ENCODE measurements at regions not wholly inside any gene's neighbourhood (a gene's known extent, or its start where the extent isn't known, plus 50 kb on each side); places are given as distances from the start of the nearest gene placed in this dataset.
"Not testable (repeated sequence)": the region's sequence is repeated elsewhere in the genome, so short reads cannot be mapped to it uniquely, and the experiment has no call there.

DNA sequence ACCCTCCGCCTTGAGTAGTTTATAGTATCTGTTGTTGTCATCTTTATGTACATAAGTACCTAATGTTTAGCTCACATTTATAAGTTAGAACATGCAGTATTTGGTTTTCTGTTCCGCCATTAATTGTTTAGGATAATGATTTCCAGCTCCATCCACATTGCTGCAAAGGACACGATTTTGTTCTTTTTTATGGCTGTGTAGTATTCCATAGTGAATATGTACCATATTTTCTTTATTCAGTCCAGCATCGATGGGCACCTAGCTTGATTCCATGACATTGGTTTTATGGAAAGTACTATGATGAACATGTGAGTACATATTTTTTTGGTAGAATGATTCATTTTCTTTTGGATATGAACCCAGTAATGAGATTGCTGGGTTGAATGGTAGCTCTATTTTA lies 174.4 kb upstream of the SPRY2 start:
- no peak for DNase-seq (ENCODE audit: low read depth, low spot score)

GRCh38 chr13:80513196-80513595 lies 172.3 kb upstream of the SPRY2 start:
- DNase-seq (ENCODE audit: low read depth, low spot score), result no peak

GRCh38 chr13:80510686-80511085 lies 169.8 kb upstream of the SPRY2 start:
- DNase-seq (ENCODE audit: low read depth, low spot score), result no peak

- no peak for DNase-seq (ENCODE audit: low read depth, low spot score)
Observed at GRCh38 chr13:80509264-80509663, 168.3 kb upstream of the SPRY2 start.

DNA sequence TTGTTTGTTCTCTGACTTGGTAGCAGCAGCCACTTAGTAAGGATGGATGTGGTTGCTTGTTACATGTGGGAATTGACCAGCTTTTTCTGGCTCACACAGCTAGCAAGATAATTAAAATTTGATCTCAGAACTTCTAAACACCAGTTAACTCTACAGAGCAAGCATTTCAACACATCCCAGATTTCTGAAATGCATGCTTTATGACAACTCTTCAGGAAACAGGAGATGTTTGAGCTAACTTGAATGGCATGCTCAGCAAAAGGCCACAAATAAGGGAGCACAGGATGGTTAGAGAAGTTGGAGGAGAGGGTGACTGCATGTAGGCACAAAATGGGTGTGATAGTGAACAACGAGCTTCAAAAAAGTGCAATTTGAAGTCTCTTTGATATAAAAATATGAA lies 167.1 kb upstream of the SPRY2 start:
- DNase-seq (ENCODE audit: low read depth, low spot score), result no peak

GRCh38 chr13:80504453-80504852 lies 163.5 kb upstream of the SPRY2 start:
- no peak for DNase-seq (ENCODE audit: low read depth, low spot score)

DNA sequence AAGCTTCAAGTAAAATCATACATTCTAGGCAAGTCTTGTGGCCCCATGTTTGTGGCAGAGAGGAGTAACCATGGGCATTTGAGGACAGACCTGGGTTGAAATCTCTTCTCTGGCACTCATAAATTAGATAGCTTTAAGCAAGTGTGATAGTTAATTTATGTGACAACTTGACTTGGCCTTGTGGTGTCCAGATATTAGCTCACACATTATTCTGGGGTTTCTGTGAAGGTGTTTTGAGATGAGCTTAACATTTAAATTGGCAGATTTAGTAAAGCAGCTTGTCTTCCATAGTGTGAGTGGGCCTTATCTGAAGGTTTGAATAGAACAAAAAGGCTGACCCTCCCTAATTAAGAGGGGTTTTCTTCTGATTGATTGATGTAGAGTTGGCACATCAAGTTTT lies 161.4 kb upstream of the SPRY2 start:
- no peak for DNase-seq (ENCODE audit: low read depth, low spot score)

DNA sequence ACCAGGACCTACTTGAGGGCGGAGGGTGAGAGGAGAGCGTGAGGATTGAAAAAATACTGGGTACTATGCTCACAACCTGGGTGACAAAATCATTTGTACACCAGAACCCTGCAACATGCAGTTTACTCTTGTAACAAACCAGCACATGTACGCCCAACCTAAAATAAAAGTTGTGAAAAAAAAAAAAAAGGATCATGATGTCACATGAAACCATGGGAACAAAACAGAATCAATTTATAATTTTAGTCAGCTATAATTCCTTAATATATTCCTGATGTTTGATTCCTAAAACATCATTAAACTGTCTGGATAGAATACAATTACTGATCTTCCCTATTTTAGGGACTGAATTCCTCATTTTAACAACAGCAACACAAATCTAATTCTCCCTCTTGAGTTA lies 160.6 kb upstream of the SPRY2 start:
- DNase-seq (ENCODE audit: low read depth, low spot score), result no peak

DNA sequence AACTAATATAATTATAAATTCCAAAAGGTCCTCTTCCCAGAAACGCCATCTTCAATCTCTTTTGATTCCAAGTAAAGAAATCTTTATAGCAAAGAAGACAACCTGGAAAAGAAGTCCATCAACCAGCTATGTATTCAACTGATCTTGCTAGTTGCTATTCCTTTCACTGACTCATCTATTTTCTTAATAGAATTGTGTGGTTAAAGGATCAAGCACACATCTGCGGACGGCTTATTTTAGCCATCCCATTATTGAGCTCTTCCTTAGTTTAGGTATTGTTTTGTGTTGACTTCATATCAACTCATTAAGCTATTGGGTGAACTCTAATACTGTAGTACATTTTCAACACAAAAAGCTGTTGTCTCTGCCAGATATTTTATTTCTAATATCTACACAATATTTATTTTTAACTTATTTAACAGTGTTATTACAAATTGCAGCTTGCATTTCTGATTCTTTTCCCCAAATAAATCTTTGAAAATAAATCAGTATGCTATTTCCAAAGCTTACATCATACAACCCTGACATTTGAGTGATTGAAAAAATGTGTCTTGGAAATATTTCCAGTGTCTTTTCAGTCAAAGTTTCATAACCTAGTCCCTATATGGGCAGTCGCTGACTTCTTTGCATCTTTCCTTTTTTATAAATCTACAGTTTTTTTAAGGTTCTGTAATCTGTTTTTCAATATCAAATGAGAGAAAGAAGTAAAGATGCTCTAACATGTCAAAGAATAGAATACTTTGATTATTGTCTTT lies 158.8 kb upstream of the SPRY2 start:
- DNase-seq (ENCODE audit: low read depth, low spot score), result no peak

- no peak for DNase-seq (ENCODE audit: low read depth, low spot score)
Observed at GRCh38 chr13:80498433-80498832, 157.5 kb upstream of the SPRY2 start.

DNA sequence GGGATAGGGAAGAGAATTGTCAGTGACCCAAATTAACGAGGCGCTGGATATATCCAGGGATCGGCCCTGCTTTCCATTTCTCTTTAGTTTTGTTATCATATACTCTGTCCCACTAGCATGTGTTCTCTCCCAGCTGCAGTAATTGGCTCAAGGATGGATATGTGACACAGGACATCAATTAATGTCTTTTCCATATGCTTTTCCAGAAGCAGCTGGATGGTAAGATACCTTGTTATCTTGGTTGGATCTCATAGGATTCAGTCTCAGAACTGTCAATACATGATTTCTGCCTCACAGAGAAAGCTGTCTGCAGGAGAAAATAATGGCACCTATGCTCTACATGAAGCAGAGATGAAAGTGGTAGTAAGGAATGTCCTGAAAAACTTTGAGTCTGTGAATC lies 157.1 kb upstream of the SPRY2 start:
- DNase-seq (ENCODE audit: low read depth, low spot score), result no peak

- no peak for DNase-seq (ENCODE audit: low read depth, low spot score)
Observed at GRCh38 chr13:80497439-80497838, 156.5 kb upstream of the SPRY2 start.

GRCh38 chr13:80496721-80497397 lies 155.9 kb upstream of the SPRY2 start:
- no peak for DNase-seq (ENCODE audit: low read depth, low spot score)

DNA sequence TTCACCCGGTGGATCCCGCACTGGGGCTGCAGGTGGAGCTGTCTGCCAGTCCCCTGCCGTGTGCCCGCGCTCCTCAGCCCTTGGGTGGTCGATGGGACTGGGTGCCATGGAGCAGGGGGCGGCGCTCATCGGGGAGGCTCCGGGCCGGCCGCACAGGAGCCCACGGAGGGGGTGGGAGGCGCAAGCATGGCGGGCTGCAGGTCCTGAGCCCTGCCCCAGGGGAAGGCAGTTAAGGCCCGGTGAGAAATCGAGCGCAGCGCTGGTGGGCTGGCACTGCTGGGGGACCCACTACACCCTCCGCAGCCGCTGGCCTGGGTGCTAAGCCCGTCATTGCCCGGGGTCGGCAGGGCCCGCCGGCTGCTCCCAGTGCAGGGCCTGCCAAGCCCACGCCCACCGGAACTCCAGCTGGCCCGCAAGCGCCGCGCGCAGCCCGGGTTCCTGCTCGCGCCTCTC lies 149.6 kb upstream of the SPRY2 start:
- not testable (repeated sequence) for DNase-seq (ENCODE audit: low read depth, low spot score)

DNA sequence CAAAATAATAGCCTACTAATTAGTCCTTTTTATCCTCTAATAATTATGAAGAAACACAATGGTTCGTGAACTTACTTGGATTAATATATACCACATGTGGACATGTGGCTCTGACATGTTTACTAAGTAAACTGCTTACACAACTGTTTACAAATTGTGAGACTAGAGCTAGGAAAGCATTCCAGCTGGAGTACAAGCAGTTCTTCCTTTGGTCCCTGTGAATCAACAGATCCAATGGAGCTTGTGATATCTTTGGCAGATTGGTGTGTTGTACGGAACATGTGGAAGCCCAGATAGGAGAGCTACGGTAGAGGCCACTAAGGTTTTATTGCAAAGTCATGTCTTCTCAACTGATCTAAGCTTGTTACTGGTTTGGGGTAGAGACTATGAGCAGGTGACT lies 145.5 kb upstream of the SPRY2 start:
- DNase-seq (ENCODE audit: low read depth, low spot score), result no peak

DNA sequence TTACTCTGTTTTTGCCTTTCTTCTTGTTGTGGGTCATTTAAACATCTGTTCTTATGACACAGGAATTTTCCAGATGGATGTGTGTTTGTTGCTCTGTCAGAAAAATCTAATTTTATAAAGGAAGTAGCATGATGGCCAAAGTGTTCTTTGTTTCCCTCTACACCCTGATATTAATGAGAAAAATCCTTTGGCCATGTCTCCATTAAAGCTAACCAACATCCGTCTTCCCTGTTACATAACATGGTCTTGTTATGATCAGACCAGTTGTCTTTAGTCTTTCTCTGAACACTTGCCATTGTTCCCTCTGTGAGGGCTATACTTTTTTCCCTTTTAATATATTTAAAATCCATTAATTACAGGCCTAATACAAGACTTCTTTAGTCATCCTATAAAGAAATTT lies 142.2 kb upstream of the SPRY2 start:
- DNase-seq (ENCODE audit: low read depth, low spot score), result no peak

DNA sequence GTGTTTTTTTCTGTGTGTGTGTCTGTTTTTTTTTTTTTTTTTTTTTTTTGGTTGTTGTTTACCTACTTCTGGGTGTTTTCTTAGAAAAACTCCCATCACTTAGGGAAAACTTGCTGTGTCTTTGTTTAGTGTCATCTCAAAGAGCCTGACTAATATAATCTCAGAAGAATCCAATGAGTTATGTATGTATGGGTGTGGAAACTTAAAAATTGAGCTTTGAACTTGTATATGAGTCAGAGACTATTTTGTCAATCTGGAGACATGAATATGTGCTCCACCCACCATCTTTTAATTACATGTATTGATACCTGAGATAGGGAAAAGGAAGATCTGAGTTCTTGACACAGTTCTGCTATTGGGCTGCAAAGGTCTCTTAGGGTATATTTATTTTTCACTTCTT lies 140.7 kb upstream of the SPRY2 start:
- DNase-seq (ENCODE audit: low read depth, low spot score), result no peak

GRCh38 chr13:80477661-80478443 lies 136.9 kb upstream of the SPRY2 start:
- no peak for DNase-seq (ENCODE audit: low read depth, low spot score)

DNA sequence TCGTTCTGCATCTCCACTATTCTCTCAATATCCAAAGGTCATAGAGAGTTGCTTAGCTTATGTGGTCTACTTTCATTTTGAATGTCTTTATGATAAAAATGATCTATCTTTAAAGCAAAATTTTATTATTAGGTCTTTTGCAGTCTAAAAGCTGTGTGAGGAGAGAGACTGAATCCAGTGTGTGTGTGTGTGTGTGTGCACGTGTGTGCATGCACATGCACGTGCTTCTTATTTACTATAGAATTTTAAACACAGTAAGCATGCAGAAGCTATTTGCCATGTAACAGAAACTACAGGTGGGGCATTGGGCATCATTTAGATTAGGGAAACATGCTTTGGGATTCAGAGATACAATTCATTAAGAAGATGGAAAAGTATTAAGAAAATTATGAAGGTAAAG lies 136.0 kb upstream of the SPRY2 start:
- no peak for DNase-seq (ENCODE audit: low read depth, low spot score)

- DNase-seq (ENCODE audit: low read depth, low spot score), result no peak
Observed at GRCh38 chr13:80475718-80476117, 134.8 kb upstream of the SPRY2 start.

- DNase-seq (ENCODE audit: low read depth, low spot score), result peak; percentile 25
Observed at GRCh38 chr13:80473695-80474094, 132.8 kb upstream of the SPRY2 start.

DNA sequence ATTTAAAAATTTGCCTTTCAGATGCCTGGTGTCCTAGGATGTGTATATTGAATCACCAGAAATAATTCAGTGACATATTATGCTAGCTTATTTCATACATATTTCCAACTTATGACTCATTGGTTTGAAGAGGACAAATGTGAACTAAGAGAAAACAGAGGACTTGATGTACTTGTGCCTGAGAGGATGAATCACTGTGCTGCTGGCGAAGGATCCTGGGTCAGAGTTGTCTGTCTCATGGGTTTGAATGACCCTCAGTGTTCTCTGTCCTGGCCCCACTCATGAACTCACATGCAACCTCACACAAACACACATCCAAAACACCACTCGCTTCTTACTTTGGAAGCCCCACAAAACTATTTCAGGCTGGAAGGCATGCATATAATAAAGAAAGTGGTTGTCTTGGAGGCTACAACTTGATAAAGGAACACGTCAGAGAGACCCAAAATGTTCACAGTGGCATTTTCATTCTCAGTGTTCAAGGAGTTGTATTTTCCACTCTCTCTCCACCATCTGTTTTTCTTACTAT lies 129.0 kb upstream of the SPRY2 start:
- DNase-seq (ENCODE audit: low read depth, low spot score), result peak; percentile 54
